GM12892 (cell line): ENCODE measurements at regions not wholly inside any gene's neighbourhood (a gene's known extent, or its start where the extent isn't known, plus 50 kb on each side); places are given as distances from the start of the nearest gene placed in this dataset.

Experiments used
- POLR2A ChIP-seq: IDR thresholded peaks from 2 replicates; pipeline ENCODE4 v1.6.1; 2011; ENCODE audit warnings: low read depth, low read length, control low read depth
- POLR2AphosphoS5 ChIP-seq: IDR thresholded peaks from 2 replicates; pipeline ENCODE4 v1.6.1; 2011; ENCODE audit warnings: low read depth, low read length, control low read depth
- TAF1 ChIP-seq: IDR thresholded peaks from 2 replicates; pipeline ENCODE4 v1.6.1; 2011; ENCODE audit warnings: low read depth, mild to moderate bottlenecking, control low read depth, low read length, borderline replicate concordance

GRCh38 chr4:92066485-92066884, 237.3 kb upstream of the GRID2 start:
- TF ChIP-seq POLR2A (no peak), POLR2AphosphoS5 (no peak), TAF1 (no peak)
